Colonic mucosa (tissue), 4 donors: ENCODE measurements at regions not wholly inside any gene's neighbourhood (a gene's known extent, or its start where the extent isn't known, plus 50 kb on each side); places are given as distances from the start of the nearest gene placed in this dataset.

Experiments
- DNase-seq: peaks from one replicate; pipeline ENCODE4 v3.0.0-alpha.2; 2020
- H3K27ac ChIP-seq: fragments of 200-600 bp; one replicate; pipeline ENCODE4 v1.8.0; 2021
- H3K27me3 ChIP-seq: fragments of 200-600 bp; one replicate; pipeline ENCODE4 v1.8.0; 2021
- H3K36me3 ChIP-seq: fragments of 200-600 bp; one replicate; pipeline ENCODE4 v1.8.0; 2021
- H3K4me1 ChIP-seq: fragments of 200-600 bp; one replicate; pipeline ENCODE4 v1.8.0; 2021; ENCODE audit warnings: mild to moderate bottlenecking
- H3K4me3 ChIP-seq: fragments of 200-600 bp; one replicate; pipeline ENCODE4 v1.8.0; 2021
- H3K9ac ChIP-seq, 2 donors: one replicate each; pipeline ENCODE4 v1.7.0; 2013; ENCODE audit warnings: control low read depth in 2 of 2, low read depth in 2 of 2, low read length in 2 of 2
- H3K9me3 ChIP-seq: fragments of 200-600 bp; one replicate; pipeline ENCODE4 v1.8.0; 2021
- intact Hi-C: fragments of 100-400 bp; cut with DNase I; formaldehyde crosslinking; loops from one replicate; pipeline ENCODE4 v1.14.1; 2022
- TF ChIP-seq, protein P1 (sequence below): fragments of 200-600 bp; IDR thresholded peaks from one replicate; pipeline ENCODE4 v1.8.0; 2022; ENCODE audit warnings: antibody characterized with exemption, mild to moderate bottlenecking
- donor health status: healthy.
- donor health status: DM: no; HTN: no; CAD: no.
- donor health status: DM: no; HTN: no; CAD: no.

GRCh38 chr21:19123053-19123452, 719.5 kb upstream of the TMPRSS15 start:
- no peak overlapping the region for H3K9ac ChIP-seq
- no peaks in the 10 kb centered on the region for H3K4me1 ChIP-seq
- no peak overlapping the region for H3K27ac ChIP-seq
- TF ChIP-seq, protein P1, sequence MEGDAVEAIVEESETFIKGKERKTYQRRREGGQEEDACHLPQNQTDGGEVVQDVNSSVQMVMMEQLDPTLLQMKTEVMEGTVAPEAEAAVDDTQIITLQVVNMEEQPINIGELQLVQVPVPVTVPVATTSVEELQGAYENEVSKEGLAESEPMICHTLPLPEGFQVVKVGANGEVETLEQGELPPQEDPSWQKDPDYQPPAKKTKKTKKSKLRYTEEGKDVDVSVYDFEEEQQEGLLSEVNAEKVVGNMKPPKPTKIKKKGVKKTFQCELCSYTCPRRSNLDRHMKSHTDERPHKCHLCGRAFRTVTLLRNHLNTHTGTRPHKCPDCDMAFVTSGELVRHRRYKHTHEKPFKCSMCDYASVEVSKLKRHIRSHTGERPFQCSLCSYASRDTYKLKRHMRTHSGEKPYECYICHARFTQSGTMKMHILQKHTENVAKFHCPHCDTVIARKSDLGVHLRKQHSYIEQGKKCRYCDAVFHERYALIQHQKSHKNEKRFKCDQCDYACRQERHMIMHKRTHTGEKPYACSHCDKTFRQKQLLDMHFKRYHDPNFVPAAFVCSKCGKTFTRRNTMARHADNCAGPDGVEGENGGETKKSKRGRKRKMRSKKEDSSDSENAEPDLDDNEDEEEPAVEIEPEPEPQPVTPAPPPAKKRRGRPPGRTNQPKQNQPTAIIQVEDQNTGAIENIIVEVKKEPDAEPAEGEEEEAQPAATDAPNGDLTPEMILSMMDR, result no peak
- H3K4me3 ChIP-seq, result no peak overlapping the region
- H3K9me3 ChIP-seq, result no peaks in the 10 kb centered on the region
- intact Hi-C loops, result no loop called here
- no peaks in the 10 kb centered on the region for H3K27me3 ChIP-seq
- no peaks in the 10 kb centered on the region for H3K36me3 ChIP-seq
- no peak for DNase-seq

- no peak overlapping the region for H3K4me3 ChIP-seq
- no peak overlapping the region for H3K9ac ChIP-seq
- no peak for DNase-seq
- H3K36me3 ChIP-seq, result no peaks in the 10 kb centered on the region
- H3K9me3 ChIP-seq, result no peaks in the 10 kb centered on the region
- no peaks in the 10 kb centered on the region for H3K4me1 ChIP-seq
- TF ChIP-seq, protein P1, result no peak
- no peaks in the 10 kb centered on the region for H3K27me3 ChIP-seq
- intact Hi-C loops, result no loop called here
- H3K27ac ChIP-seq, result no peak overlapping the region
Observed at GRCh38 chr21:19123525-19123924, 719.9 kb upstream of the TMPRSS15 start.

- Histone ChIP-seq H3K9me3 (no peaks in the 10 kb centered on the region), H3K4me3 (no peak overlapping the region), H3K27me3 (no peaks in the 10 kb centered on the region), H3K36me3 (no peaks in the 10 kb centered on the region), H3K27ac (no peak overlapping the region), H3K4me1 (no peaks in the 10 kb centered on the region), H3K9ac (no peak overlapping the region)
- TF ChIP-seq, protein P1, result no peak
- intact Hi-C loops, result no loop called here
- DNase-seq, result no peak
Observed at GRCh38 chr21:19124691-19125090, 721.1 kb upstream of the TMPRSS15 start.

DNA sequence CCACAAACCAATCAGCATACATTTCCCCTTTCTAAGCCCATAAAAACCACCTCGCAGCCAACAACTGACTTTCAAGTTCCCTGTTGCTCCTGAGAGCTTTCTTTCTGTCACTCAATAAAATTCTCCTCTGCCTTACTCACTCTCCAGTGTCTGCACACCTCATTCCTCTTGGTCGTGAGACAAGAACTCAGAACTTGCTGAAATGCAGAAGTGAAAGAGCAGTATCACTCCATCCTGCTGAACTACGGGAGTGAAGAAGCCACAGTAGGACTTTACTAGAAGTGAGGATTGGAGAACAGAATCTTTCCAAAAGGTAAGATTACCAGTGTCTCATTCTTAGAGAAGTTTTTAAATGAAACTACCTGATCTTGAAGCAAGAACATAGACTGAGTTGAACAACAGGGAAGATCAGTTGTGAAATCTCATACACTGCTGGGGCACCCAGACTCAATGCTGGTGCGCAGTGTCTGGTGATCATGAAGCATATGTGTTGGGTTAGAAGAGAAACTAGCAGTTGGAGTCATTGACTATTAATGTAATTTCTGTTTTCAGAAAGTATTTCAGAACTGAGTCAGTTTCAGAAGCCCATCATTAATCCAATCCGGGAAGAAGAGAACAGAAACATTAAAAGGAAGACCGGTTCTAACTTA, 726.9 kb upstream of the TMPRSS15 start:
- no peak for DNase-seq
- intact Hi-C loops, result no loop called here
- TF ChIP-seq, protein P1, result no peak
- Histone ChIP-seq H3K27ac (no peak overlapping the region), H3K36me3 (no peaks in the 10 kb centered on the region), H3K4me1 (no peaks in the 10 kb centered on the region), H3K9me3 (no peaks in the 10 kb centered on the region), H3K27me3 (no peaks in the 10 kb centered on the region), H3K4me3 (no peak overlapping the region), H3K9ac (no peak overlapping the region)

DNA sequence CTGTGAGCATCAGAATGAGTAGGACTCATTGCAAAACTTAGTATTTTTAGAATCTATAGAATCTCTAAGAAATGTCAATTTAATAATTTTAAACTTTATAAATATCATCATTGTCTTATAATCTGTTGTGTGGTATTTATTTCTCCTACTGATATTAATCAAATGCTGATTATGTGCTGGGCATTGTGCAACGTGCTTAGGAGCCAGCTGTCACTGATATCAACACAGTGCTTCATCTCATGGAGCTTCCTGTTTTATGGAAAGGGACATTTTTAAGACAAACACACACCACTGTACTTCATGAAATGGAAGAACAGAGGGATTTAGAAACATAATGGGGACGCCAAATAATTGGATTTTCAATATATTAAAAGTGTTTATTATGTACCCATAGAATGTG, 737.9 kb upstream of the TMPRSS15 start:
- no peaks in the 10 kb centered on the region for H3K36me3 ChIP-seq
- H3K9ac ChIP-seq, result no peak overlapping the region
- H3K4me1 ChIP-seq, result no peaks in the 10 kb centered on the region
- H3K4me3 ChIP-seq, result no peak overlapping the region
- TF ChIP-seq, protein P1, result no peak
- H3K27ac ChIP-seq, result no peak overlapping the region
- intact Hi-C loops, result no loop called here
- no peaks in the 10 kb centered on the region for H3K27me3 ChIP-seq
- no peak for DNase-seq
- no peaks in the 10 kb centered on the region for H3K9me3 ChIP-seq
